SK-N-SH (cell line): ENCODE measurements at regions not wholly inside any gene's neighbourhood (a gene's known extent, or its start where the extent isn't known, plus 50 kb on each side); places are given as distances from the start of the nearest gene placed in this dataset.

Experiments
- CTCF ChIA-PET: fragments of 300-600, 350-600 bp; formaldehyde crosslinking; extraction: SDS; loops from one replicate; lab custom pipeline; 2021; lab: Yijun Ruan, JAX
- POLR2A ChIA-PET: fragments of 350-600 bp; sonication (Branson Sonifier 250); formaldehyde crosslinking; extraction: SDS; loops from one replicate; lab custom pipeline; 2020; ENCODE audit warnings: antibody characterized with exemption, inconsistent platforms; lab: Yijun Ruan, JAX
- DNase-seq: peaks from one replicate; pipeline ENCODE4 v3.0.0; 2012
- H2AFZ ChIP-seq: fragments of 200-600 bp; sonication (generic); 2 replicates; pipeline ENCODE4 v1.8.1; 2016; ENCODE audit warnings: antibody characterized with exemption, mild to moderate bottlenecking, low read depth
- H3F3A ChIP-seq: fragments of 200-600 bp; sonication (generic); replicated peaks from 2 replicates; pipeline ENCODE3; 2016; ENCODE audit warnings: antibody characterized with exemption, mild to moderate bottlenecking; ENCODE audit not compliant: insufficient read depth
- H3K27ac ChIP-seq, 2 experiments: fragments of 200-500 bp in 1 of 2; fragments of 200-600 bp in 1 of 2; sonication (Bioruptor generic) in 1 of 2; sonication (generic), shearing (Covaris generic) in 1 of 2; 2 replicates each; pipeline versions ENCODE4 v1.5.1 to v1.6.1; 2014 to 2016; ENCODE audit warnings: low read depth in 2 of 2, inconsistent platforms in 1 of 2, low read length in 1 of 2, mild to moderate bottlenecking in 1 of 2, mixed read lengths in 1 of 2
- H3K27me3 ChIP-seq: fragments of 200-600 bp; sonication (generic), shearing (Covaris generic); 2 replicates; pipeline ENCODE4 v1.6.1; 2016; ENCODE audit warnings: mixed run types; ENCODE audit not compliant: insufficient read depth
- H3K36me3 ChIP-seq, 2 experiments: fragments of 200-500 bp in 1 of 2; fragments of 200-600 bp in 1 of 2; sonication (Bioruptor generic) in 1 of 2; sonication (generic) in 1 of 2; replicated peaks in 1 of 2; 2 replicates each; pipeline versions ENCODE3 to v1.5.1; 2014 to 2016; ENCODE audit warnings: low read length in 1 of 2, mild to moderate bottlenecking in 1 of 2; ENCODE audit not compliant: insufficient read depth in 2 of 2, control insufficient read depth in 1 of 2
- H3K4me1 ChIP-seq, 2 experiments: fragments of 200-500 bp in 1 of 2; fragments of 200-600 bp in 1 of 2; sonication (Bioruptor generic) in 1 of 2; sonication (generic), shearing (Covaris generic) in 1 of 2; 2 replicates each; pipeline versions ENCODE4 v1.5.1 to v1.6.1; 2014 to 2016; ENCODE audit warnings: low read depth in 1 of 2, low read length in 1 of 2, mixed run types in 1 of 2; ENCODE audit not compliant: insufficient read depth in 2 of 2, control insufficient read depth in 1 of 2
- H3K4me2 ChIP-seq: fragments of 200-600 bp; sonication (generic), shearing (Covaris generic); 2 replicates; pipeline ENCODE4 v1.6.1; 2017; ENCODE audit warnings: mixed run types
- H3K4me3 ChIP-seq, 2 experiments: fragments of 200-500 bp in 1 of 2; fragments of 200-600 bp in 1 of 2; sonication (Bioruptor generic) in 1 of 2; sonication (generic), shearing (Covaris generic) in 1 of 2; 2 replicates each; pipeline versions ENCODE4 v1.5.1 to v1.8.1; 2014 to 2016; ENCODE audit warnings: low read depth in 2 of 2, inconsistent platforms in 1 of 2, low read length in 1 of 2, mild to moderate bottlenecking in 1 of 2, mixed read lengths in 1 of 2, moderate library complexity in 1 of 2
- H3K79me2 ChIP-seq: fragments of 200-600 bp; sonication (generic); 2 replicates; pipeline ENCODE4 v1.8.1; 2017; ENCODE audit warnings: mild to moderate bottlenecking; ENCODE audit not compliant: insufficient read depth
- H3K9ac ChIP-seq: fragments of 200-600 bp; sonication (generic); 2 replicates; pipeline ENCODE4 v1.6.1; 2017; ENCODE audit warnings: mixed run types
- H3K9me2 ChIP-seq: fragments of 200-600 bp; sonication (generic); 2 replicates; pipeline ENCODE4 v1.6.1; 2017; ENCODE audit warnings: mixed run types
- H3K9me3 ChIP-seq: fragments of 200-600 bp; sonication (generic); 2 replicates; pipeline ENCODE4 v1.6.1; 2017; ENCODE audit warnings: mixed run types, mild to moderate bottlenecking, moderate library complexity
- H4K20me1 ChIP-seq: fragments of 200-600 bp; sonication (generic); 2 replicates; pipeline ENCODE4 v1.6.1; 2017; ENCODE audit warnings: mild to moderate bottlenecking, mixed run types; ENCODE audit not compliant: insufficient read depth
- CHD2 ChIP-seq: fragments of 150-350 bp; IDR thresholded peaks from 2 replicates; pipeline ENCODE4 v1.6.1; 2018; ENCODE audit warnings: low read length; ENCODE audit not compliant: partially characterized antibody
- CTCF ChIP-seq: fragments of 200-600 bp; sonication (generic); IDR thresholded peaks from 2 replicates; pipeline ENCODE4 v1.6.1; 2017; ENCODE audit warnings: antibody characterized with exemption, mild to moderate bottlenecking, moderate library complexity
- EP300 ChIP-seq, 2 experiments: IDR thresholded peaks; 2 replicates each; pipeline versions ENCODE4 v1.4.0 to v1.6.1; 2012; ENCODE audit warnings: borderline replicate concordance in 1 of 2, low read depth in 1 of 2, low read length in 1 of 2
- FOXJ3 ChIP-seq: sonication (generic); formaldehyde crosslinking; IDR thresholded peaks from 2 replicates; pipeline ENCODE4 v1.5.1; 2020; ENCODE audit warnings: mild to moderate bottlenecking, missing genetic modification reagents
- FOXM1 ChIP-seq: IDR thresholded peaks from 2 replicates; pipeline ENCODE4 v1.4.0; 2012; ENCODE audit warnings: low read depth, mild to moderate bottlenecking
- GATA2 ChIP-seq: sonication (generic); formaldehyde crosslinking; IDR thresholded peaks from 2 replicates; pipeline ENCODE4 v1.5.0; 2020; ENCODE audit warnings: mild to moderate bottlenecking, missing genetic modification reagents
- IRF3 ChIP-seq: fragments of 150-350 bp; IDR thresholded peaks from 2 replicates; pipeline ENCODE4 v1.6.1; 2016; ENCODE audit warnings: mild to moderate bottlenecking, low read depth, low read length
- JUND ChIP-seq: IDR thresholded peaks from 2 replicates; pipeline ENCODE4 v1.4.0; 2012
- MAX ChIP-seq: IDR thresholded peaks from 2 replicates; pipeline ENCODE4 v1.4.0; 2012; ENCODE audit warnings: low read depth
- MEF2A ChIP-seq: IDR thresholded peaks from 2 replicates; pipeline ENCODE4 v1.4.0; 2012; ENCODE audit warnings: low read depth, borderline replicate concordance
- MXI1 ChIP-seq: IDR thresholded peaks from 2 replicates; pipeline ENCODE4 v1.6.1; 2012; ENCODE audit warnings: mild to moderate bottlenecking, low read depth, low read length, improper control_type of control experiment
- NRF1 ChIP-seq: IDR thresholded peaks from 2 replicates; pipeline ENCODE4 v1.6.1; 2012; ENCODE audit warnings: low read depth, mild to moderate bottlenecking, low read length
- PBX3 ChIP-seq: IDR thresholded peaks from 2 replicates; pipeline ENCODE4; 2012
- POLR2AphosphoS5 ChIP-seq: IDR thresholded peaks from 2 replicates; pipeline ENCODE4 v1.6.1; 2012; ENCODE audit warnings: low read depth, low read length
- REST ChIP-seq: IDR thresholded peaks from 2 replicates; pipeline ENCODE4 v1.6.1; 2012; ENCODE audit warnings: mild to moderate bottlenecking, low read depth, low read length, moderate library complexity
- RFX5 ChIP-seq: IDR thresholded peaks from 2 replicates; pipeline ENCODE4 v1.6.1; 2012; ENCODE audit warnings: mild to moderate bottlenecking, improper control_type of control experiment, low read length
- SIN3A ChIP-seq: IDR thresholded peaks from 2 replicates; pipeline ENCODE4 v1.6.1; 2012; ENCODE audit warnings: low read depth, mild to moderate bottlenecking, low read length, moderate library complexity, borderline replicate concordance
- YY1 ChIP-seq: IDR thresholded peaks from 2 replicates; pipeline ENCODE4 v1.4.0; 2012; ENCODE audit warnings: low read depth, mild to moderate bottlenecking
- WGBS: methylation state at CpG from one replicate; pipeline ENCODE4 v1.1.6; 2017; ENCODE audit warnings: low lambda C conversion rate; 5-methylcytosine and 5-hydroxymethylcytosine counted together

GRCh38 chr9:103116246-103116645 is 121.1 kb downstream of the CYLC2 start:
- POLR2A ChIA-PET: no interaction called here
- no peak overlapping the region for H3K9ac ChIP-seq
- 3% methylated on average over 2 of the region's 2 CpGs for WGBS
- no peak overlapping the region for H3K4me3 ChIP-seq
- H3K36me3 ChIP-seq: no peaks in the 10 kb centered on the region
- no peaks in the 10 kb centered on the region for H3F3A ChIP-seq
- H3K4me1 ChIP-seq: peaks cover 0 to 2% of the 10 kb centered on the region in 2 experiments; a peak in 1 of 4 replicates
- CTCF ChIA-PET: no interaction called here
- H3K9me2 ChIP-seq: 0 out of 2 replicates have a peak, but pooled peaks cover 3% of the 10 kb centered on the region
- H3K27ac ChIP-seq: no peak overlapping the region
- no peak overlapping the region for H3K4me2 ChIP-seq
- no peaks in the 10 kb centered on the region for H3K27me3 ChIP-seq
- TF ChIP-seq NRF1 (no peak), EP300 (IDR thresholded peaks at IDR 0.05; ENCODE audit: borderline replicate concordance in 1 of 2, low read depth in 1 of 2, low read length in 1 of 2) (no peak), SIN3A (no peak), JUND (no peak), FOXM1 (no peak), IRF3 (no peak), CHD2 (no peak), CTCF (no peak), RFX5 (no peak), PBX3 (no peak), MXI1 (no peak), MAX (no peak), GATA2 (CRISPR knock-in tag) (no peak), MEF2A (no peak)
- H4K20me1 ChIP-seq: no peaks in the 10 kb centered on the region
- H2AFZ ChIP-seq: no peak overlapping the region
- DNase-seq: no peak
- no peaks in the 10 kb centered on the region for H3K9me3 ChIP-seq
- H3K79me2 ChIP-seq: no peaks in the 10 kb centered on the region

GRCh38 chr9:103126494-103126893 is 131.4 kb downstream of the CYLC2 start:
- Histone ChIP-seq H4K20me1 (no peaks in the 10 kb centered on the region), H3K27ac (no peak overlapping the region), H2AFZ (no peak overlapping the region), H3K9me2 (no peaks in the 10 kb centered on the region), H3K4me3 (no peak overlapping the region), H3K27me3 (no peaks in the 10 kb centered on the region), H3K4me2 (no peak overlapping the region), H3K79me2 (no peaks in the 10 kb centered on the region), H3K9ac (no peak overlapping the region), H3K4me1 (no peaks in the 10 kb centered on the region), H3K36me3 (no peaks in the 10 kb centered on the region), H3K9me3 (no peaks in the 10 kb centered on the region; the same call in none of the 2 replicates), H3F3A (no peaks in the 10 kb centered on the region)
- no peak for DNase-seq
- ChIA-PET CTCF (interaction anchor here (1.1 kb wide), 1 partner anchor 45 kb away, joined by 3 read pairs; no protein-coding TSS in a partner anchor), POLR2A (no interaction called here)
- WGBS: 8% methylated on average over 2 of the region's 2 CpGs
- TF ChIP-seq CHD2 (no peak), REST (no peak), IRF3 (no peak), FOXJ3 (CRISPR knock-in tag) (no peak), JUND (no peak), MEF2A (no peak), POLR2AphosphoS5 (no peak), YY1 (no peak)
